SK-N-SH (cell line): ENCODE measurements at regions not wholly inside any gene's neighbourhood (a gene's known extent, or its start where the extent isn't known, plus 50 kb on each side); places are given as distances from the start of the nearest gene placed in this dataset.

ENCODE experiments used
- CTCF ChIA-PET: fragments of 300-600, 350-600 bp; formaldehyde crosslinking; extraction: SDS; loops from one replicate; lab custom pipeline; 2021; lab: Yijun Ruan, JAX
- POLR2A ChIA-PET: fragments of 350-600 bp; sonication (Branson Sonifier 250); formaldehyde crosslinking; extraction: SDS; loops from one replicate; lab custom pipeline; 2020; ENCODE audit warnings: antibody characterized with exemption, inconsistent platforms; lab: Yijun Ruan, JAX
- DNase-seq: peaks from one replicate; pipeline ENCODE4 v3.0.0; 2012
- H2AFZ ChIP-seq: fragments of 200-600 bp; sonication (generic); 2 replicates; pipeline ENCODE4 v1.8.1; 2016; ENCODE audit warnings: antibody characterized with exemption, mild to moderate bottlenecking, low read depth
- H3F3A ChIP-seq: fragments of 200-600 bp; sonication (generic); replicated peaks from 2 replicates; pipeline ENCODE3; 2016; ENCODE audit warnings: antibody characterized with exemption, mild to moderate bottlenecking; ENCODE audit not compliant: insufficient read depth
- H3K27ac ChIP-seq, 2 experiments: fragments of 200-500 bp in 1 of 2; fragments of 200-600 bp in 1 of 2; sonication (Bioruptor generic) in 1 of 2; sonication (generic), shearing (Covaris generic) in 1 of 2; 2 replicates each; pipeline versions ENCODE4 v1.5.1 to v1.6.1; 2014 to 2016; ENCODE audit warnings: low read depth in 2 of 2, inconsistent platforms in 1 of 2, low read length in 1 of 2, mild to moderate bottlenecking in 1 of 2, mixed read lengths in 1 of 2
- H3K27me3 ChIP-seq: fragments of 200-600 bp; sonication (generic), shearing (Covaris generic); 2 replicates; pipeline ENCODE4 v1.6.1; 2016; ENCODE audit warnings: mixed run types; ENCODE audit not compliant: insufficient read depth
- H3K36me3 ChIP-seq, 2 experiments: fragments of 200-500 bp in 1 of 2; fragments of 200-600 bp in 1 of 2; sonication (Bioruptor generic) in 1 of 2; sonication (generic) in 1 of 2; replicated peaks in 1 of 2; 2 replicates each; pipeline versions ENCODE3 to v1.5.1; 2014 to 2016; ENCODE audit warnings: low read length in 1 of 2, mild to moderate bottlenecking in 1 of 2; ENCODE audit not compliant: insufficient read depth in 2 of 2, control insufficient read depth in 1 of 2
- H3K4me1 ChIP-seq, 2 experiments: fragments of 200-500 bp in 1 of 2; fragments of 200-600 bp in 1 of 2; sonication (Bioruptor generic) in 1 of 2; sonication (generic), shearing (Covaris generic) in 1 of 2; 2 replicates each; pipeline versions ENCODE4 v1.5.1 to v1.6.1; 2014 to 2016; ENCODE audit warnings: low read depth in 1 of 2, low read length in 1 of 2, mixed run types in 1 of 2; ENCODE audit not compliant: insufficient read depth in 2 of 2, control insufficient read depth in 1 of 2
- H3K4me2 ChIP-seq: fragments of 200-600 bp; sonication (generic), shearing (Covaris generic); 2 replicates; pipeline ENCODE4 v1.6.1; 2017; ENCODE audit warnings: mixed run types
- H3K4me3 ChIP-seq, 2 experiments: fragments of 200-500 bp in 1 of 2; fragments of 200-600 bp in 1 of 2; sonication (Bioruptor generic) in 1 of 2; sonication (generic), shearing (Covaris generic) in 1 of 2; 2 replicates each; pipeline versions ENCODE4 v1.5.1 to v1.8.1; 2014 to 2016; ENCODE audit warnings: low read depth in 2 of 2, inconsistent platforms in 1 of 2, low read length in 1 of 2, mild to moderate bottlenecking in 1 of 2, mixed read lengths in 1 of 2, moderate library complexity in 1 of 2
- H3K79me2 ChIP-seq: fragments of 200-600 bp; sonication (generic); 2 replicates; pipeline ENCODE4 v1.8.1; 2017; ENCODE audit warnings: mild to moderate bottlenecking; ENCODE audit not compliant: insufficient read depth
- H3K9ac ChIP-seq: fragments of 200-600 bp; sonication (generic); 2 replicates; pipeline ENCODE4 v1.6.1; 2017; ENCODE audit warnings: mixed run types
- H3K9me2 ChIP-seq: fragments of 200-600 bp; sonication (generic); 2 replicates; pipeline ENCODE4 v1.6.1; 2017; ENCODE audit warnings: mixed run types
- H3K9me3 ChIP-seq: fragments of 200-600 bp; sonication (generic); 2 replicates; pipeline ENCODE4 v1.6.1; 2017; ENCODE audit warnings: mixed run types, mild to moderate bottlenecking, moderate library complexity
- H4K20me1 ChIP-seq: fragments of 200-600 bp; sonication (generic); 2 replicates; pipeline ENCODE4 v1.6.1; 2017; ENCODE audit warnings: mild to moderate bottlenecking, mixed run types; ENCODE audit not compliant: insufficient read depth
- EP300 ChIP-seq, 2 experiments: IDR thresholded peaks; 2 replicates each; pipeline versions ENCODE4 v1.4.0 to v1.6.1; 2012; ENCODE audit warnings: borderline replicate concordance in 1 of 2, low read depth in 1 of 2, low read length in 1 of 2
- EZH2phosphoT487 ChIP-seq: fragments of 200-600 bp; sonication (generic); IDR thresholded peaks from 2 replicates; pipeline ENCODE4 v1.6.1; 2017; ENCODE audit warnings: low read depth, mixed run types, mild to moderate bottlenecking, antibody characterized with exemption, moderate library complexity, borderline replicate concordance
- FOSL2 ChIP-seq: IDR thresholded peaks from 2 replicates; pipeline ENCODE4 v1.4.0; 2012; ENCODE audit warnings: low read depth, mild to moderate bottlenecking, moderate library complexity, borderline replicate concordance
- GATA2 ChIP-seq: sonication (generic); formaldehyde crosslinking; IDR thresholded peaks from 2 replicates; pipeline ENCODE4 v1.5.0; 2020; ENCODE audit warnings: mild to moderate bottlenecking, missing genetic modification reagents
- MEF2A ChIP-seq: IDR thresholded peaks from 2 replicates; pipeline ENCODE4 v1.4.0; 2012; ENCODE audit warnings: low read depth, borderline replicate concordance
- MXI1 ChIP-seq: IDR thresholded peaks from 2 replicates; pipeline ENCODE4 v1.6.1; 2012; ENCODE audit warnings: mild to moderate bottlenecking, low read depth, low read length, improper control_type of control experiment
- NFIC ChIP-seq: IDR thresholded peaks from 2 replicates; pipeline ENCODE4 v1.4.0; 2012; ENCODE audit warnings: borderline replicate concordance
- RAD21 ChIP-seq: IDR thresholded peaks from 2 replicates; pipeline ENCODE4 v1.6.1; 2012; ENCODE audit warnings: mild to moderate bottlenecking, low read length
- RCOR1 ChIP-seq: fragments of 150-350 bp; IDR thresholded peaks from 2 replicates; pipeline ENCODE4 v1.6.1; 2017; ENCODE audit warnings: antibody characterized with exemption, low read length
- SIN3A ChIP-seq: IDR thresholded peaks from 2 replicates; pipeline ENCODE4 v1.6.1; 2012; ENCODE audit warnings: low read depth, mild to moderate bottlenecking, low read length, moderate library complexity, borderline replicate concordance
- TEAD4 ChIP-seq: IDR thresholded peaks from 2 replicates; pipeline ENCODE4 v1.4.0; 2012; ENCODE audit warnings: mild to moderate bottlenecking, borderline replicate concordance; ENCODE audit not compliant: insufficient read depth
- WGBS: methylation state at CpG from one replicate; pipeline ENCODE4 v1.1.6; 2017; ENCODE audit warnings: low lambda C conversion rate; 5-methylcytosine and 5-hydroxymethylcytosine counted together
- TF ChIP-seq, protein P1 (sequence below): fragments of 150-350 bp; IDR thresholded peaks from 2 replicates; pipeline ENCODE4 v1.6.1; 2016; ENCODE audit warnings: mild to moderate bottlenecking, low read depth, low read length
- TF ChIP-seq, protein P2 (sequence below): IDR thresholded peaks from 2 replicates; pipeline ENCODE4 v1.6.1; 2012; ENCODE audit warnings: mild to moderate bottlenecking, low read depth, low read length, moderate library complexity
- TF ChIP-seq, protein P3 (sequence below): IDR thresholded peaks from 2 replicates; pipeline ENCODE4 v1.4.0; 2012; ENCODE audit warnings: low read depth
- TF ChIP-seq, protein P4 (sequence below): IDR thresholded peaks from 2 replicates; pipeline ENCODE4 v1.4.0; 2012; ENCODE audit warnings: low read depth, borderline replicate concordance

- no peaks in the 10 kb centered on the region for H3K4me1 ChIP-seq
- no peak overlapping the region for H3K9ac ChIP-seq
- 21% methylated on average over 3 of the region's 3 CpGs for WGBS
- H3K9me2 ChIP-seq, result no peaks in the 10 kb centered on the region
- no peak for DNase-seq
- TF ChIP-seq, protein P1, sequence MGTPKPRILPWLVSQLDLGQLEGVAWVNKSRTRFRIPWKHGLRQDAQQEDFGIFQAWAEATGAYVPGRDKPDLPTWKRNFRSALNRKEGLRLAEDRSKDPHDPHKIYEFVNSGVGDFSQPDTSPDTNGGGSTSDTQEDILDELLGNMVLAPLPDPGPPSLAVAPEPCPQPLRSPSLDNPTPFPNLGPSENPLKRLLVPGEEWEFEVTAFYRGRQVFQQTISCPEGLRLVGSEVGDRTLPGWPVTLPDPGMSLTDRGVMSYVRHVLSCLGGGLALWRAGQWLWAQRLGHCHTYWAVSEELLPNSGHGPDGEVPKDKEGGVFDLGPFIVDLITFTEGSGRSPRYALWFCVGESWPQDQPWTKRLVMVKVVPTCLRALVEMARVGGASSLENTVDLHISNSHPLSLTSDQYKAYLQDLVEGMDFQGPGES, result no peak
- TF ChIP-seq, protein P2, sequence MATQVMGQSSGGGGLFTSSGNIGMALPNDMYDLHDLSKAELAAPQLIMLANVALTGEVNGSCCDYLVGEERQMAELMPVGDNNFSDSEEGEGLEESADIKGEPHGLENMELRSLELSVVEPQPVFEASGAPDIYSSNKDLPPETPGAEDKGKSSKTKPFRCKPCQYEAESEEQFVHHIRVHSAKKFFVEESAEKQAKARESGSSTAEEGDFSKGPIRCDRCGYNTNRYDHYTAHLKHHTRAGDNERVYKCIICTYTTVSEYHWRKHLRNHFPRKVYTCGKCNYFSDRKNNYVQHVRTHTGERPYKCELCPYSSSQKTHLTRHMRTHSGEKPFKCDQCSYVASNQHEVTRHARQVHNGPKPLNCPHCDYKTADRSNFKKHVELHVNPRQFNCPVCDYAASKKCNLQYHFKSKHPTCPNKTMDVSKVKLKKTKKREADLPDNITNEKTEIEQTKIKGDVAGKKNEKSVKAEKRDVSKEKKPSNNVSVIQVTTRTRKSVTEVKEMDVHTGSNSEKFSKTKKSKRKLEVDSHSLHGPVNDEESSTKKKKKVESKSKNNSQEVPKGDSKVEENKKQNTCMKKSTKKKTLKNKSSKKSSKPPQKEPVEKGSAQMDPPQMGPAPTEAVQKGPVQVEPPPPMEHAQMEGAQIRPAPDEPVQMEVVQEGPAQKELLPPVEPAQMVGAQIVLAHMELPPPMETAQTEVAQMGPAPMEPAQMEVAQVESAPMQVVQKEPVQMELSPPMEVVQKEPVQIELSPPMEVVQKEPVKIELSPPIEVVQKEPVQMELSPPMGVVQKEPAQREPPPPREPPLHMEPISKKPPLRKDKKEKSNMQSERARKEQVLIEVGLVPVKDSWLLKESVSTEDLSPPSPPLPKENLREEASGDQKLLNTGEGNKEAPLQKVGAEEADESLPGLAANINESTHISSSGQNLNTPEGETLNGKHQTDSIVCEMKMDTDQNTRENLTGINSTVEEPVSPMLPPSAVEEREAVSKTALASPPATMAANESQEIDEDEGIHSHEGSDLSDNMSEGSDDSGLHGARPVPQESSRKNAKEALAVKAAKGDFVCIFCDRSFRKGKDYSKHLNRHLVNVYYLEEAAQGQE, result no peak
- no peak for TF ChIP-seq MXI1
- TF ChIP-seq, all 33 proteins: peak for 0
- no peaks in the 10 kb centered on the region for H4K20me1 ChIP-seq
- H3K27ac ChIP-seq, result no peak overlapping the region
- no peak overlapping the region for H3K4me2 ChIP-seq
- no peak overlapping the region for H3K4me3 ChIP-seq
- ChIA-PET POLR2A (no interaction called here), CTCF (interaction anchor here (1.1 kb wide), 1 partner anchor 75 kb away, joined by 3 read pairs; no protein-coding TSS in a partner anchor)
- H3K27me3 ChIP-seq, result no peaks in the 10 kb centered on the region
- H2AFZ ChIP-seq, result no peak overlapping the region
- H3F3A ChIP-seq, result no peaks in the 10 kb centered on the region
- H3K79me2 ChIP-seq, result no peaks in the 10 kb centered on the region
- no peaks in the 10 kb centered on the region for H3K9me3 ChIP-seq
- no peaks in the 10 kb centered on the region for H3K36me3 ChIP-seq
Observed at GRCh38 chr7:98531717-98532116, 85.4 kb upstream of the NPTX2 start.

DNA sequence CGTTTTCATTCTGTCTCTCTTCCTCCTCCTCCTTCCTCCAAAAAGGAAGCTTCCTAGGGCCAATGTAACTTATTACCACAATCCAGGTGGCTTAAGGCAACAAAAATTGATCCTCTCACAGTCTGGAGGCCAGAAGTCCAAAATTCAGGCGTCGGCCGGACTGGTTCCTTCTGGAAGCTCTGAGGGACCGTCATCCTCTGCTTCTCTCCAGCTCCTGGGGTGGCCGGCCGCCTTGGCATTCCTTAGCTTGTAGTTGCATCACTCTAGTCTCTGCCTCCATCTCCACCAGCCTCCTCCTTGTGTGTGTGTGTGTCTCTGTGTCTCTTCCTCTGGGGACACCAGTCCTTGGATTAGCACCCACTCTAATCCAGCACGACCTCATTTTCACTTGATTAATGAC is 89.0 kb upstream of the NPTX2 start:
- no peaks in the 10 kb centered on the region for H3K79me2 ChIP-seq
- no peak overlapping the region for H3K4me3 ChIP-seq
- no peak overlapping the region for H3K9ac ChIP-seq
- CTCF ChIA-PET, result no interaction called here
- H4K20me1 ChIP-seq, result no peaks in the 10 kb centered on the region
- no peaks in the 10 kb centered on the region for H3K4me1 ChIP-seq
- no peaks in the 10 kb centered on the region for H3K36me3 ChIP-seq
- H3K9me2 ChIP-seq, result no peaks in the 10 kb centered on the region
- H3K4me2 ChIP-seq, result no peak overlapping the region
- 51% methylated on average over 8 of the region's 8 CpGs for WGBS
- POLR2A ChIA-PET, result no interaction called here
- no peak overlapping the region for H2AFZ ChIP-seq
- no peak for DNase-seq
- H3K9me3 ChIP-seq, result no peaks in the 10 kb centered on the region
- no peak overlapping the region for H3K27ac ChIP-seq
- H3K27me3 ChIP-seq, result no peaks in the 10 kb centered on the region
- H3F3A ChIP-seq, result no peaks in the 10 kb centered on the region
- no peak for TF ChIP-seq GATA2 (CRISPR knock-in tag)
- TF ChIP-seq EP300 (IDR thresholded peaks at IDR 0.05; ENCODE audit: borderline replicate concordance in 1 of 2, low read depth in 1 of 2, low read length in 1 of 2), result no peak
- TF ChIP-seq FOSL2, result no peak
- TF ChIP-seq, protein P3, sequence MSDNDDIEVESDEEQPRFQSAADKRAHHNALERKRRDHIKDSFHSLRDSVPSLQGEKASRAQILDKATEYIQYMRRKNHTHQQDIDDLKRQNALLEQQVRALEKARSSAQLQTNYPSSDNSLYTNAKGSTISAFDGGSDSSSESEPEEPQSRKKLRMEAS, result no peak
- TF ChIP-seq TEAD4, result no peak
- TF ChIP-seq, protein P1, result no peak
- TF ChIP-seq, protein P2, result no peak
- TF ChIP-seq, protein P4, sequence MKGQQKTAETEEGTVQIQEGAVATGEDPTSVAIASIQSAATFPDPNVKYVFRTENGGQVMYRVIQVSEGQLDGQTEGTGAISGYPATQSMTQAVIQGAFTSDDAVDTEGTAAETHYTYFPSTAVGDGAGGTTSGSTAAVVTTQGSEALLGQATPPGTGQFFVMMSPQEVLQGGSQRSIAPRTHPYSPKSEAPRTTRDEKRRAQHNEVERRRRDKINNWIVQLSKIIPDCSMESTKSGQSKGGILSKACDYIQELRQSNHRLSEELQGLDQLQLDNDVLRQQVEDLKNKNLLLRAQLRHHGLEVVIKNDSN, result no peak
- no peak for TF ChIP-seq RCOR1
- no peak for TF ChIP-seq MEF2A
- TF ChIP-seq SIN3A, result no peak
- no peak for TF ChIP-seq RAD21
- TF ChIP-seq EZH2phosphoT487, result no peak
- no peak for TF ChIP-seq NFIC
